ENCODE measurements at regions not wholly inside any gene's neighbourhood (a gene's known extent, or its start where the extent isn't known, plus 50 kb on each side); places are given as distances from the start of the nearest gene placed in this dataset.

DNA sequence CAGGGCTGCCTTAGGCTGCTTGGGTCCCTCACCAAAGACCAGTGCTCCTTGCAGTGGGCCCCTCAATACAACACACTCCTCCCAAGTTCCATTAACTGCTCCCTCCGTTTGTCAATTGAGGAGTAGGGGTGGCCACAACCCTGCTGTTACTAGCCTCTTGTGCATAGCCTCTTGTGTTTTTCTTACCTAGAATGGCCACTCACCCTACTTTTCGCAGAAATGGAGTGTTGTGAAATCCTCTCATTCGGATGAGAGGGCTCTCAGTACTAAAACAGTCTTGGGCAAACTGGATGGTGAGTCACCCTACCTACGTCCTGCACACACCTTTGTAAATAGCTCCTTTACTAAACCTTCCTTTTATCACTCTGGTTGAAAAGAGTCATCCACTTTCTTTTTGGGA, 253.9 kb downstream of the OSR1 start:
- Mint-ChIP-seq H3K27ac (ENCODE audit: unreplicated experiment) (peak overlapping the region; percentile 79), H3K36me3 (ENCODE audit: insufficient read depth, unreplicated experiment) (no peaks in the 10 kb centered on the region), H3K27me3 (ENCODE audit: insufficient read depth, unreplicated experiment) (no peaks in the 10 kb centered on the region), H3K4me3 (ENCODE audit: unreplicated experiment) (no peak overlapping the region), H3K4me1 (ENCODE audit: low read depth, unreplicated experiment) (peaks cover 24% of the 10 kb centered on the region), H3K9me3 (ENCODE audit: unreplicated experiment) (no peaks in the 10 kb centered on the region)
- Histone ChIP-seq H3K27me3 (replicated peaks; ENCODE audit: control insufficient read depth, insufficient read depth, low read length) (no peaks in the 10 kb centered on the region), H3K4me1 (peaks cover 17% of the 10 kb centered on the region; the same call in 1 of the 2 replicates), H3K4me3 (ENCODE audit: low read depth, low read length) (no peak overlapping the region), H3K9me3 (no peaks in the 10 kb centered on the region), H3K36me3 (ENCODE audit: control insufficient read depth, insufficient read depth, low read length) (no peaks in the 10 kb centered on the region)
- ChIA-PET POLR2A (no interaction called here), CTCF (no interaction called here)
- BruUV-seq (replicated peaks) = no TSS peak
- intact Hi-C loops (cut with micrococcal nuclease; ENCODE audit: unreplicated experiment) = no loop called here
- no peak for DNase-seq
- TF ChIP-seq, protein P1, sequence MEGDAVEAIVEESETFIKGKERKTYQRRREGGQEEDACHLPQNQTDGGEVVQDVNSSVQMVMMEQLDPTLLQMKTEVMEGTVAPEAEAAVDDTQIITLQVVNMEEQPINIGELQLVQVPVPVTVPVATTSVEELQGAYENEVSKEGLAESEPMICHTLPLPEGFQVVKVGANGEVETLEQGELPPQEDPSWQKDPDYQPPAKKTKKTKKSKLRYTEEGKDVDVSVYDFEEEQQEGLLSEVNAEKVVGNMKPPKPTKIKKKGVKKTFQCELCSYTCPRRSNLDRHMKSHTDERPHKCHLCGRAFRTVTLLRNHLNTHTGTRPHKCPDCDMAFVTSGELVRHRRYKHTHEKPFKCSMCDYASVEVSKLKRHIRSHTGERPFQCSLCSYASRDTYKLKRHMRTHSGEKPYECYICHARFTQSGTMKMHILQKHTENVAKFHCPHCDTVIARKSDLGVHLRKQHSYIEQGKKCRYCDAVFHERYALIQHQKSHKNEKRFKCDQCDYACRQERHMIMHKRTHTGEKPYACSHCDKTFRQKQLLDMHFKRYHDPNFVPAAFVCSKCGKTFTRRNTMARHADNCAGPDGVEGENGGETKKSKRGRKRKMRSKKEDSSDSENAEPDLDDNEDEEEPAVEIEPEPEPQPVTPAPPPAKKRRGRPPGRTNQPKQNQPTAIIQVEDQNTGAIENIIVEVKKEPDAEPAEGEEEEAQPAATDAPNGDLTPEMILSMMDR (IDR thresholded peaks at IDR 0.05; ENCODE audit: insufficient read depth in 1 of 2, low read depth in 1 of 2, low read length in 1 of 2, severe bottlenecking in 1 of 2, unreplicated experiment in 1 of 2) = no peak

GRCh38 chr2:19102696-19103423, 255.6 kb downstream of the OSR1 start:
- Mint-ChIP-seq H3K4me1 (ENCODE audit: low read depth, unreplicated experiment) (peaks cover 30% of the 10 kb centered on the region), H3K9me3 (ENCODE audit: unreplicated experiment) (no peaks in the 10 kb centered on the region), H3K36me3 (ENCODE audit: insufficient read depth, unreplicated experiment) (no peaks in the 10 kb centered on the region), H3K27ac (ENCODE audit: unreplicated experiment) (no peak overlapping the region), H3K4me3 (ENCODE audit: unreplicated experiment) (no peak overlapping the region), H3K27me3 (ENCODE audit: insufficient read depth, unreplicated experiment) (no peaks in the 10 kb centered on the region)
- H3K27me3 ChIP-seq (replicated peaks; ENCODE audit: control insufficient read depth, insufficient read depth, low read length) = no peaks in the 10 kb centered on the region
- DNase-seq = no peak
- H3K4me3 ChIP-seq (ENCODE audit: low read depth, low read length) = no peak overlapping the region
- TF ChIP-seq, protein P1 (IDR thresholded peaks at IDR 0.05; ENCODE audit: insufficient read depth in 1 of 2, low read depth in 1 of 2, low read length in 1 of 2, severe bottlenecking in 1 of 2, unreplicated experiment in 1 of 2) = no peak
- H3K36me3 ChIP-seq (ENCODE audit: control insufficient read depth, insufficient read depth, low read length) = no peaks in the 10 kb centered on the region
- no peaks in the 10 kb centered on the region for H3K9me3 ChIP-seq
- CTCF ChIA-PET = no interaction called here
- BruUV-seq (replicated peaks) = no TSS peak
- intact Hi-C loops (cut with micrococcal nuclease; ENCODE audit: unreplicated experiment) = no loop called here
- peaks cover 17% of the 10 kb centered on the region; the same call in 1 of the 2 replicates for H3K4me1 ChIP-seq
- POLR2A ChIA-PET = no interaction called here

- Mint-ChIP-seq H3K4me1 (ENCODE audit: low read depth, unreplicated experiment) (peaks cover 30% of the 10 kb centered on the region), H3K9me3 (ENCODE audit: unreplicated experiment) (no peaks in the 10 kb centered on the region), H3K27ac (ENCODE audit: unreplicated experiment) (no peak overlapping the region), H3K36me3 (ENCODE audit: insufficient read depth, unreplicated experiment) (no peaks in the 10 kb centered on the region), H3K27me3 (ENCODE audit: insufficient read depth, unreplicated experiment) (no peaks in the 10 kb centered on the region), H3K4me3 (ENCODE audit: unreplicated experiment) (no peak overlapping the region)
- Histone ChIP-seq H3K9me3 (no peaks in the 10 kb centered on the region), H3K4me1 (peaks cover 17% of the 10 kb centered on the region; the same call in 1 of the 2 replicates), H3K4me3 (ENCODE audit: low read depth, low read length) (no peak overlapping the region), H3K36me3 (ENCODE audit: control insufficient read depth, insufficient read depth, low read length) (no peaks in the 10 kb centered on the region), H3K27me3 (replicated peaks; ENCODE audit: control insufficient read depth, insufficient read depth, low read length) (no peaks in the 10 kb centered on the region)
- intact Hi-C loops (cut with micrococcal nuclease; ENCODE audit: unreplicated experiment) = no loop called here
- ChIA-PET CTCF (no interaction called here), POLR2A (no interaction called here)
- TF ChIP-seq, protein P1 (IDR thresholded peaks at IDR 0.05; ENCODE audit: insufficient read depth in 1 of 2, low read depth in 1 of 2, low read length in 1 of 2, severe bottlenecking in 1 of 2, unreplicated experiment in 1 of 2) = no peak
- DNase-seq = no peak
- BruUV-seq (replicated peaks) = no TSS peak
Observed at GRCh38 chr2:19101968-19102367, 256.5 kb downstream of the OSR1 start.
